Mesodermal cell (in vitro differentiated cells): ENCODE measurements at regions not wholly inside any gene's neighbourhood (a gene's known extent, or its start where the extent isn't known, plus 50 kb on each side); places are given as distances from the start of the nearest gene placed in this dataset.
"Not testable (repeated sequence)": the region's sequence is repeated elsewhere in the genome, so short reads cannot be mapped to it uniquely, and the experiment has no call there.

Source experiments
- H3K27ac ChIP-seq: 2 replicates; pipeline ENCODE4 v1.7.0; 2013; ENCODE audit warnings: mild to moderate bottlenecking, low read depth, low read length, moderate library complexity; ENCODE audit not compliant: severe bottlenecking
- H3K36me3 ChIP-seq: 2 replicates; pipeline ENCODE4 v1.7.1; 2013; ENCODE audit warnings: mild to moderate bottlenecking, low read length, moderate library complexity; ENCODE audit not compliant: control insufficient read depth, insufficient read depth
- H3K4me1 ChIP-seq: one replicate; pipeline ENCODE4 v1.7.1; 2013; ENCODE audit warnings: mild to moderate bottlenecking, low read length; ENCODE audit not compliant: insufficient read depth, control insufficient read depth, poor library complexity, severe bottlenecking
- H3K4me3 ChIP-seq: 2 replicates; pipeline ENCODE4 v1.7.0; 2013; ENCODE audit warnings: low read length, control low read depth, mild to moderate bottlenecking; ENCODE audit not compliant: insufficient read depth, poor library complexity, severe bottlenecking; ENCODE audit errors: extremely low read depth
- H3K9me3 ChIP-seq: 2 replicates; pipeline ENCODE4 v1.7.1; 2013; ENCODE audit warnings: mild to moderate bottlenecking, low read length, moderate library complexity; ENCODE audit not compliant: control insufficient read depth
- WGBS, 2 experiments: methylation state at CpG; one replicate each; pipeline ENCODE4 v1.1.5; 2013; ENCODE audit warnings: missing lambda C conversion rate in 2 of 2; ENCODE audit not compliant: insufficient coverage in 2 of 2; 5-methylcytosine and 5-hydroxymethylcytosine counted together

- WGBS, 2 experiments, result 94 to 100% methylated on average over 1 to 2 of the region's 5 CpGs
- Histone ChIP-seq H3K9me3 (no peaks in the 10 kb centered on the region), H3K27ac (no peak overlapping the region), H3K36me3 (no peaks in the 10 kb centered on the region), H3K4me3 (no peak overlapping the region), H3K4me1 (no peaks in the 10 kb centered on the region)
These were observed 87.7 kb upstream of the KLF4 start for GRCh38 chr9:107577140-107577776.

- no peak overlapping the region for H3K27ac ChIP-seq
- no peak overlapping the region for H3K4me3 ChIP-seq
- 90 to 100% methylated on average over 1 of the region's 1 CpG for WGBS, 2 experiments
- peaks cover 5% of the 10 kb centered on the region for H3K4me1 ChIP-seq
- H3K9me3 ChIP-seq, result no peaks in the 10 kb centered on the region
- H3K36me3 ChIP-seq, result no peaks in the 10 kb centered on the region
These were observed 81.6 kb upstream of the KLF4 start for GRCh38 chr9:107571148-107571547.

- Histone ChIP-seq H3K9me3 (no peaks in the 10 kb centered on the region), H3K27ac (no peak overlapping the region), H3K36me3 (no peaks in the 10 kb centered on the region), H3K4me3 (no peak overlapping the region), H3K4me1 (peaks cover 5% of the 10 kb centered on the region)
- WGBS, 2 experiments, result 88% methylated on average over 3 of the region's 4 CpGs; no CpG with 5 or more reads in 1 of the 2 experiments
These were observed 79.6 kb upstream of the KLF4 start for GRCh38 chr9:107569174-107569573.

GRCh38 chr9:107568406-107568805, 78.8 kb upstream of the KLF4 start:
- H3K36me3 ChIP-seq, H3K4me3 ChIP-seq, H3K4me1 ChIP-seq, H3K27ac ChIP-seq, H3K9me3 ChIP-seq: not testable (repeated sequence)
- 94 to 97% methylated on average over 7 to 10 of the region's 10 CpGs for WGBS, 2 experiments

GRCh38 chr9:107567462-107567861, 77.9 kb upstream of the KLF4 start:
- WGBS, 2 experiments, result 93 to 100% methylated on average over 2 of the region's 4 CpGs

GRCh38 chr9:107566611-107567061, 77.1 kb upstream of the KLF4 start:
- no peak overlapping the region for H3K4me3 ChIP-seq
- H3K27ac ChIP-seq, result no peak overlapping the region
- peaks cover 5% of the 10 kb centered on the region for H3K4me1 ChIP-seq
- no peaks in the 10 kb centered on the region for H3K9me3 ChIP-seq
- WGBS, 2 experiments, result 83 to 95% methylated on average over 3 to 4 of the region's 6 CpGs
- no peaks in the 10 kb centered on the region for H3K36me3 ChIP-seq

More at GRCh38 chr9:107567462-107567861, 77.9 kb upstream of the KLF4 start:
- Histone ChIP-seq H3K4me1 (peaks cover 5% of the 10 kb centered on the region), H3K9me3 (no peaks in the 10 kb centered on the region), H3K36me3 (no peaks in the 10 kb centered on the region), H3K4me3 (no peak overlapping the region), H3K27ac (no peak overlapping the region)

- Histone ChIP-seq H3K4me1 (no peaks in the 10 kb centered on the region), H3K36me3 (no peaks in the 10 kb centered on the region), H3K27ac (no peak overlapping the region), H3K9me3 (no peaks in the 10 kb centered on the region), H3K4me3 (no peak overlapping the region)
- 100% methylated on average over 2 of the region's 4 CpGs; no CpG with 5 or more reads in 1 of the 2 experiments for WGBS, 2 experiments
These were observed 73.2 kb upstream of the KLF4 start for GRCh38 chr9:107562798-107563197.

GRCh38 chr9:107559494-107560086, 70.0 kb upstream of the KLF4 start:
- Histone ChIP-seq H3K4me3 (no peak overlapping the region), H3K27ac (no peak overlapping the region), H3K9me3 (no peaks in the 10 kb centered on the region), H3K4me1 (no peaks in the 10 kb centered on the region), H3K36me3 (no peaks in the 10 kb centered on the region)
- 86 to 91% methylated on average over 7 to 9 of the region's 9 CpGs for WGBS, 2 experiments

GRCh38 chr9:107557236-107557990, 67.8 kb upstream of the KLF4 start:
- Histone ChIP-seq H3K4me1 (no peaks in the 10 kb centered on the region), H3K9me3 (no peaks in the 10 kb centered on the region), H3K36me3 (no peaks in the 10 kb centered on the region), H3K4me3 (no peak overlapping the region), H3K27ac (peak overlapping the region; percentile 25)
- WGBS, 2 experiments, result 74 to 87% methylated on average over 4 to 5 of the region's 5 CpGs

- Histone ChIP-seq H3K9me3 (no peaks in the 10 kb centered on the region), H3K4me1 (no peaks in the 10 kb centered on the region), H3K27ac (no peak overlapping the region), H3K36me3 (no peaks in the 10 kb centered on the region), H3K4me3 (no peak overlapping the region)
- 92 to 95% methylated on average over 7 of the region's 8 CpGs for WGBS, 2 experiments
These were observed 65.1 kb upstream of the KLF4 start for GRCh38 chr9:107554636-107555035.
